ENCODE measurements at regions not wholly inside any gene's neighbourhood (a gene's known extent, or its start where the extent isn't known, plus 50 kb on each side); places are given as distances from the start of the nearest gene placed in this dataset.

GRCh38 chr10:4431114-4431863, 394.7 kb upstream of the AKR1E2 start:
- Histone ChIP-seq H2BK5ac (ENCODE audit: insufficient read length, low read length) (no peak overlapping the region), H4K20me1 (ENCODE audit: control insufficient read depth, insufficient read depth, insufficient read length) (no peaks in the 10 kb centered on the region), H3K9ac (ENCODE audit: extremely low read depth, insufficient read length, low read length) (no peak overlapping the region), H2BK120ac (ENCODE audit: low read depth, low read length, poor library complexity, severe bottlenecking) (no peak overlapping the region), H4K5ac (ENCODE audit: insufficient read length, low read depth, low read length) (no peak overlapping the region), H4K91ac (ENCODE audit: insufficient read length, low read depth, low read length) (no peak overlapping the region), H2BK20ac (ENCODE audit: low read depth, low read length, poor library complexity, severe bottlenecking) (no peak overlapping the region), H3K79me1 (ENCODE audit: insufficient read depth, low read depth, low read length, poor library complexity, severe bottlenecking) (no peaks in the 10 kb centered on the region), H3K4me2 (ENCODE audit: insufficient read depth, insufficient read length, low read length) (no peak overlapping the region), H3K14ac (ENCODE audit: insufficient read depth, low read length) (no peak overlapping the region), H3K18ac (ENCODE audit: insufficient read length, low read depth, low read length) (no peak overlapping the region), H2AK5ac (ENCODE audit: insufficient read length, low read length) (no peak overlapping the region), H3K79me2 (ENCODE audit: insufficient read depth, low read length) (no peaks in the 10 kb centered on the region), H2BK12ac (ENCODE audit: insufficient read length, low read depth, low read length) (no peak overlapping the region), H3K4ac (ENCODE audit: low read depth, low read length) (no peak overlapping the region), H4K8ac (replicated peaks; ENCODE audit: insufficient read length, low read depth, low read length) (no peak overlapping the region), H3K23me2 (ENCODE audit: insufficient read length, low read depth, low read length, poor library complexity, severe bottlenecking) (no peaks in the 10 kb centered on the region), H3K56ac (ENCODE audit: insufficient read length, low read depth, low read length) (no peak overlapping the region), H3K23ac (ENCODE audit: insufficient read length, low read depth, low read length) (no peak overlapping the region), H3K9me3 (ENCODE audit: control insufficient read depth, low read depth, low read length) (no peaks in the 10 kb centered on the region), H3K27me3 (ENCODE audit: insufficient read depth, low read length) (no peaks in the 10 kb centered on the region), H2BK15ac (ENCODE audit: low read depth, low read length) (no peak overlapping the region), H3T11ph (ENCODE audit: low read length) (no peak overlapping the region), H3K4me1 (ENCODE audit: insufficient read depth, low read length) (no peaks in the 10 kb centered on the region), H3K27ac (ENCODE audit: insufficient read length, low read depth, low read length) (no peak overlapping the region), H2AFZ (ENCODE audit: low read length) (no peak overlapping the region)
- Mint-ChIP-seq H3K9me3 (no peaks in the 10 kb centered on the region), H3K4me3 (no peak overlapping the region), H3K36me3 (ENCODE audit: insufficient read depth in 1 of 3, low read depth in 3 of 3) (no peaks in the 10 kb centered on the region), H3K27me3 (ENCODE audit: low read depth) (no peaks in the 10 kb centered on the region), H3K27ac (no peak overlapping the region; a peak in 1 of 7 replicates), H3K4me1 (peaks cover 3% of the 10 kb centered on the region in 2 experiments; a peak in 2 of 4 replicates)
- TF ChIP-seq CTCF (conservative IDR thresholded peaks at IDR 0.05): no peak
- no peak for DNase-seq
- WGBS (ENCODE audit: extremely low coverage, insufficient read length, low lambda C conversion rate): no CpG with 5 or more reads among the region's 11 CpGs
